ENCODE measurements at regions not wholly inside any gene's neighbourhood (a gene's known extent, or its start where the extent isn't known, plus 50 kb on each side); places are given as distances from the start of the nearest gene placed in this dataset.

DNA sequence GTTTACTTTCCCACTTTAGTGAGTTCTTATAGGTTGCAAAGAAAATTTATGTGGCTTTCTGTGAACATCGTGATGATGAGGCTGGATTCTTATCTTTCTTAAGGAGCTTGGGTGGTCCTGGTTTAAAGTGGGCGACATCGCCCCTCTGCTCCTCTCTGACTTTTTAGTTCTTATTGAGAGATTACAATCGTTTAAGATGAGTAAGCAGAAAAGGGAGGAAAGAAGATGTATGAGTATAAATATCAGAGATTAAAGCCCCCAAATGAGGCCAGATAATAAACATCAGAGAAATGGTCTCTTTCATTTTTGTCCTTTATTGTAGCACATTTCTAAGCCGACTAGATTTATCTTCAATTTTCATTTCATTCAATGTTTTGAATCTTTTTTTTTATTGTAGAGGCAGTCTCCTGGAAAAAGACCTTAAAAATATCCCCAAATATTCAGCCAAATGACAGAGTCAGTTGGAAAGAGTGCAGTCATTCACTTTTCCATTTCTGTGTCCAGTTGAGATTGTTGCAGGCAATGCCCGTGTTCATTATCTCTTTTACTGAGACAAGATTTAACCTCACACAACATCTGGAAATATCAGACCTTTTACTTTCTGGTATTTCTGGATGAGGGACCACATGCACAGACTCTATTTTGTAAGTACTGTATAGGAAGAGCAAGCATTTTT, 62.0 kb upstream of the PDE7B start (continued):
- TF ChIP-seq PHF8 (conservative IDR thresholded peaks at IDR 0.05; ENCODE audit: low read depth, low read length) (no peak), SUZ12 (IDR thresholded peaks at IDR 0.05; ENCODE audit: low read length) (no peak)
